Endothelial cell of umbilical vein (primary cell): ENCODE measurements at regions not wholly inside any gene's neighbourhood (a gene's known extent, or its start where the extent isn't known, plus 50 kb on each side); places are given as distances from the start of the nearest gene placed in this dataset.
A peak's percentile ranks its signal among the peaks of the same experiment; 100 is the strongest.

Experiments
- BruUV-seq: library from RNA; stranded (reverse); fragments of 400-500 nt; replicated peaks from 2 replicates; lab custom pipeline; 2021; lab: Mats Ljungman, UMichigan
- CTCF ChIA-PET: fragments of 300-600, 350-600 bp; sonication (Branson Sonifier 250); formaldehyde crosslinking; loops from one replicate; lab custom pipeline; 2021; ENCODE audit warnings: antibody characterized with exemption, inconsistent platforms; lab: Charles Lee
- POLR2A ChIA-PET: fragments of 300-600, 350-600 bp; sonication (Branson Sonifier 250); formaldehyde crosslinking; loops from one replicate; lab custom pipeline; 2021; ENCODE audit warnings: antibody characterized with exemption, inconsistent platforms; lab: Charles Lee
- DNase-seq: peaks from one replicate; pipeline ENCODE4 v3.0.0-alpha.2; 2011; ENCODE audit warnings: low read depth, low spot score
- FAIRE-seq: peaks from 2 replicates; lab custom pipeline; 2011; peaks lifted over from hg19 to GRCh38; lab: Jason Lieb, UNC
- H2AFZ ChIP-seq: 2 replicates; pipeline ENCODE4 v1.6.0; 2012; ENCODE audit warnings: low read depth, low read length, control low read depth, inconsistent platforms
- H3K27ac ChIP-seq: 2 replicates; pipeline ENCODE4 v1.5.1; 2011; ENCODE audit warnings: low read depth, mild to moderate bottlenecking, control low read depth, low read length, moderate library complexity; ENCODE audit not compliant: insufficient read depth
- H3K27me3 ChIP-seq, 2 experiments: 2 replicates each; pipeline versions ENCODE4 v1.6.0 to v1.6.1; 2011; ENCODE audit warnings: low read length in 2 of 2, mixed read lengths in 1 of 2; ENCODE audit not compliant: control insufficient read depth in 2 of 2, insufficient read depth in 2 of 2
- H3K36me3 ChIP-seq, 2 experiments: 2 replicates in 1 of 2; 3 replicates in 1 of 2; pipeline ENCODE4 v1.5.1; 2011; ENCODE audit warnings: low read length in 2 of 2, mild to moderate bottlenecking in 1 of 2, moderate library complexity in 1 of 2; ENCODE audit not compliant: control insufficient read depth in 2 of 2, insufficient read depth in 2 of 2; ENCODE audit errors: extremely low read depth in 1 of 2
- H3K4me1 ChIP-seq: 3 replicates; pipeline ENCODE4 v1.5.1; 2011; ENCODE audit warnings: mild to moderate bottlenecking, low read length; ENCODE audit not compliant: control insufficient read depth, insufficient read depth; ENCODE audit errors: extremely low read depth
- H3K4me2 ChIP-seq: 2 replicates; pipeline ENCODE4 v1.6.1; 2011; ENCODE audit warnings: low read length, control low read depth, mixed read lengths; ENCODE audit not compliant: insufficient read depth
- H3K4me3 ChIP-seq, 3 experiments: fragments of 200-600 bp in 1 of 3; sonication (generic), shearing (Covaris generic) in 1 of 3; replicated peaks in 1 of 3; 2 replicates each; pipeline ENCODE4 v1.5.1; 2011 to 2016; ENCODE audit warnings: control low read depth in 3 of 3, low read length in 3 of 3, mild to moderate bottlenecking in 2 of 3, inconsistent platforms in 1 of 3, low read depth in 1 of 3, moderate library complexity in 1 of 3; ENCODE audit not compliant: insufficient read depth in 1 of 3
- H3K79me2 ChIP-seq: 2 replicates; pipeline ENCODE4 v1.6.0; 2012; ENCODE audit warnings: low read length, inconsistent platforms; ENCODE audit not compliant: control insufficient read depth, insufficient read depth
- H3K9ac ChIP-seq: replicated peaks from 2 replicates; pipeline ENCODE3; 2011; ENCODE audit warnings: low read length, control low read depth; ENCODE audit not compliant: insufficient read depth; ENCODE audit errors: extremely low read depth
- H3K9me1 ChIP-seq: replicated peaks from 3 replicates; pipeline ENCODE4 v1.6.0; 2011; ENCODE audit warnings: mild to moderate bottlenecking, low read length; ENCODE audit not compliant: control insufficient read depth, insufficient read depth; ENCODE audit errors: extremely low read depth
- H3K9me3 ChIP-seq: replicated peaks from 2 replicates; pipeline ENCODE4 v1.5.1; 2012; ENCODE audit warnings: low read length, inconsistent platforms; ENCODE audit not compliant: control insufficient read depth, insufficient read depth
- H4K20me1 ChIP-seq: replicated peaks from 2 replicates; pipeline ENCODE3; 2011; ENCODE audit warnings: mild to moderate bottlenecking, low read length; ENCODE audit not compliant: control insufficient read depth, insufficient read depth; ENCODE audit errors: extremely low read depth
- CTCF ChIP-seq, 2 donors: IDR thresholded peaks; 1 replicate in 1 of 2; 2 replicates in 1 of 2; pipeline ENCODE4 v1.5.1; 2011; ENCODE audit warnings: low read length in 2 of 2, mild to moderate bottlenecking in 2 of 2, moderate library complexity in 2 of 2, control low read depth in 1 of 2, inconsistent platforms in 1 of 2, low read depth in 1 of 2; ENCODE audit not compliant: insufficient read depth in 1 of 2; ENCODE audit errors: extremely low read depth in 1 of 2
- EZH2 ChIP-seq: IDR thresholded peaks from 2 replicates; pipeline ENCODE4 v1.6.1; 2012; ENCODE audit warnings: borderline replicate concordance, low read depth, mild to moderate bottlenecking, moderate library complexity, low read length, inconsistent platforms; ENCODE audit not compliant: severe bottlenecking
- FOS ChIP-seq: IDR thresholded peaks from 2 replicates; pipeline ENCODE4 v1.6.1; 2011; ENCODE audit warnings: mild to moderate bottlenecking, low read length, moderate library complexity, borderline replicate concordance; ENCODE audit not compliant: insufficient read depth
- GATA2 ChIP-seq: IDR thresholded peaks from 2 replicates; pipeline ENCODE4 v1.7.0; 2011; ENCODE audit warnings: low read depth, mild to moderate bottlenecking, moderate library complexity, mixed read lengths, low read length; ENCODE audit not compliant: insufficient read length, insufficient read depth
- JUN ChIP-seq: IDR thresholded peaks from 2 replicates; pipeline ENCODE4 v1.6.1; 2011; ENCODE audit warnings: borderline replicate concordance, low read depth; ENCODE audit not compliant: insufficient read length, insufficient read depth
- MAX ChIP-seq: IDR thresholded peaks from 2 replicates; pipeline ENCODE4 v1.6.1; 2011; ENCODE audit not compliant: insufficient read depth, insufficient read length
- MYC ChIP-seq: IDR thresholded peaks from one replicate; pipeline ENCODE4 v1.6.1; 2011; ENCODE audit warnings: mild to moderate bottlenecking, low read depth, low read length
- POLR2A ChIP-seq: IDR thresholded peaks from 2 replicates; pipeline ENCODE4 v1.6.1; 2012; ENCODE audit warnings: low read depth, mild to moderate bottlenecking, control low read depth, low read length
- POLR2AphosphoS5 ChIP-seq: IDR thresholded peaks from 2 replicates; pipeline ENCODE4 v1.6.1; 2012; ENCODE audit warnings: low read depth, mild to moderate bottlenecking, control low read depth, low read length, moderate library complexity; ENCODE audit not compliant: insufficient read depth
- dilution Hi-C: fragments of 300-500 bp; cut with MboI; formaldehyde crosslinking; loops from one replicate; pipeline ENCODE4 v1.15.0; 2019; ENCODE audit warnings: low sequenced_read_pairs; ENCODE audit not compliant: extremely low pct_ligation_motif_present
- intact Hi-C: fragments of 100-400 bp; cut with micrococcal nuclease; formaldehyde crosslinking; loops from one replicate; pipeline ENCODE4 v1.10.0; 2022

GRCh38 chr1:82462366-82462765 is 661.6 kb downstream of the ADGRL2 start:
- Histone ChIP-seq H3K36me3 (no peaks in the 10 kb centered on the region), H3K27ac (no peak overlapping the region), H3K9ac (no peak overlapping the region), H3K4me3 (no peak overlapping the region), H4K20me1 (no peaks in the 10 kb centered on the region), H3K9me3 (no peaks in the 10 kb centered on the region), H3K79me2 (no peaks in the 10 kb centered on the region), H3K4me2 (no peak overlapping the region), H3K4me1 (no peaks in the 10 kb centered on the region), H3K9me1 (no peaks in the 10 kb centered on the region), H3K27me3 (no peaks in the 10 kb centered on the region), H2AFZ (no peak overlapping the region)
- DNase-seq (peak; percentile 10), FAIRE-seq (no peak)
- ChIA-PET CTCF (interaction anchor here (0.7 kb wide), 1 partner anchor 111 kb away, joined by 3 read pairs; no protein-coding TSS in a partner anchor), POLR2A (no interaction called here)
- BruUV-seq, result no TSS peak
- TF ChIP-seq MYC, result no peak
- TF ChIP-seq MAX, result no peak
- TF ChIP-seq JUN, result no peak
- no peak for TF ChIP-seq POLR2A
- TF ChIP-seq GATA2, result no peak
- no peak for TF ChIP-seq EZH2
- no peak for TF ChIP-seq POLR2AphosphoS5
- TF ChIP-seq CTCF (IDR thresholded peaks at IDR 0.05; ENCODE audit: extremely low read depth in 1 of 2, insufficient read depth in 1 of 2, low read depth in 1 of 2, low read length in 2 of 2), result no peak
- no peak for TF ChIP-seq FOS
- intact Hi-C loops (no loop called here), dilution Hi-C loops (no loop called here)
